Panc1 (cell line): ENCODE measurements at regions not wholly inside any gene's neighbourhood (a gene's known extent, or its start where the extent isn't known, plus 50 kb on each side); places are given as distances from the start of the nearest gene placed in this dataset.

ENCODE experiments used
- ATAC-seq: fragments of 200-7000 bp; cut with Tn5 transposase; 2 replicates; pipeline ENCODE4 v1.9.1; 2020; ENCODE audit warnings: mild to moderate bottlenecking, moderate library complexity
- BruUV-seq: library from RNA; stranded (reverse); fragments of 400-500 nt; replicated peaks from 2 replicates; lab custom pipeline; 2021; lab: Mats Ljungman, UMichigan
- CTCF ChIA-PET: fragments of 300-600 bp; sonication (Branson Sonifier 250); formaldehyde crosslinking; loops from one replicate; lab custom pipeline; 2022; ENCODE audit warnings: antibody characterized with exemption; lab: Charles Lee
- POLR2A ChIA-PET: fragments of 300-600 bp; sonication (Branson Sonifier 250); formaldehyde crosslinking; loops from one replicate; lab custom pipeline; 2022; ENCODE audit warnings: antibody characterized with exemption; lab: Charles Lee
- DNase-seq: peaks from one replicate; pipeline ENCODE4 v3.0.0-alpha.2; 2010; ENCODE audit warnings: low read depth, low spot score
- H3K27ac ChIP-seq: 2 replicates; pipeline ENCODE4 v1.5.1; 2011; ENCODE audit warnings: mild to moderate bottlenecking, low read length, inconsistent platforms
- H3K27me3 ChIP-seq: fragments of 200-500 bp; sonication (Bioruptor generic); 2 replicates; pipeline ENCODE4 v1.6.0; 2014; ENCODE audit warnings: low read length, inconsistent platforms; ENCODE audit not compliant: control insufficient read depth, insufficient read depth
- H3K36me3 ChIP-seq: fragments of 200-500 bp; sonication (Bioruptor generic); 2 replicates; pipeline ENCODE4 v1.5.1; 2014; ENCODE audit warnings: inconsistent platforms, mild to moderate bottlenecking, low read length, moderate library complexity; ENCODE audit not compliant: control insufficient read depth, insufficient read depth
- H3K4me1 ChIP-seq: 2 replicates; pipeline ENCODE4 v1.5.1; 2011; ENCODE audit warnings: inconsistent platforms, mild to moderate bottlenecking, low read length, moderate library complexity; ENCODE audit not compliant: control insufficient read depth, insufficient read depth
- H3K4me3 ChIP-seq, 2 experiments: 2 replicates each; pipeline ENCODE4 v1.5.1; 2011 to 2012; ENCODE audit warnings: low read depth in 2 of 2, low read length in 2 of 2, mild to moderate bottlenecking in 2 of 2, inconsistent platforms in 1 of 2, moderate library complexity in 1 of 2
- H3K9me3 ChIP-seq: fragments of 200-500 bp; sonication (Bioruptor generic); 2 replicates; pipeline ENCODE4 v1.5.1; 2014; ENCODE audit warnings: low read depth, mild to moderate bottlenecking, inconsistent platforms, low read length, moderate library complexity; ENCODE audit not compliant: control insufficient read depth, insufficient read depth
- POLR2AphosphoS5 ChIP-seq: IDR thresholded peaks from 2 replicates; pipeline ENCODE4 v1.6.1; 2012; ENCODE audit warnings: mild to moderate bottlenecking, low read depth, low read length, moderate library complexity
- SIN3A ChIP-seq: IDR thresholded peaks from 2 replicates; pipeline ENCODE4 v1.6.1; 2012; ENCODE audit warnings: low read depth, mild to moderate bottlenecking, low read length, moderate library complexity, borderline replicate concordance; ENCODE audit not compliant: insufficient read depth
- TCF7L2 ChIP-seq: IDR thresholded peaks from 2 replicates; pipeline ENCODE4 v1.6.1; 2011; ENCODE audit warnings: mild to moderate bottlenecking, low read depth, low read length, inconsistent platforms
- in situ Hi-C: cut with HindIII; loops from 2 replicates; pipeline ENCODE4 v1.10.0; 2016; ENCODE audit warnings: low sequenced_read_pairs, low pct_unique_long_range_greater_than_20kb
- intact Hi-C: fragments of 100-400 bp; cut with micrococcal nuclease; formaldehyde crosslinking; loops from one replicate; pipeline ENCODE4 v1.10.0; 2022; ENCODE audit not compliant: unreplicated experiment
- TF ChIP-seq, protein P1 (sequence below): fragments of 450-650 bp; IDR thresholded peaks from 2 replicates; pipeline ENCODE4 v1.5.1; 2017; ENCODE audit warnings: mild to moderate bottlenecking
- TF ChIP-seq, protein P2 (sequence below), 2 experiments: IDR thresholded peaks; 2 replicates each; pipeline ENCODE4 v1.6.1; 2011 to 2012; ENCODE audit warnings: low read depth in 2 of 2, control low read depth in 1 of 2, low read length in 1 of 2, mild to moderate bottlenecking in 1 of 2, moderate library complexity in 1 of 2; ENCODE audit not compliant: insufficient read depth in 1 of 2

DNA sequence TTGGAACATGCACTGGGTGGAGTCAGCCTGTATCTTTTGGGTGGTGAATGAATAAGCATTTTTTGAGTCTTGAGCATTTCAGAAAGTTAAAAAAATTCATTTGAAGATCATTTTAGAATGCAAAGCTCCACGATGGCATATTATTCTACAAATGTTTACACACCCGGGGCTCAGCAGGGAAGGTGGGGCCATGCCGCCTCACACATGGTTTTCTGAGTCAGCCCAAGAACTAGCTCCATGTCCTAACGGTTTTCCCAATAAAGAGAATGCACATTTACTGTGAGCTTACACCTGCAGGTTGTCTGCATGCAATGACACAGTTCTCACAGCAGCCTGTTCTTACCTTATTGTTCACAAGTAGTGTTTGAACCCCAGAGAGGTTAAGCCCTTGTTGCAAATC, 670.3 kb downstream of the GALR1 start:
- no peaks in the 10 kb centered on the region for H3K9me3 ChIP-seq
- no peaks in the 10 kb centered on the region for H3K36me3 ChIP-seq
- no peak for ATAC-seq
- in situ Hi-C loops (no loop called here), intact Hi-C loops (loop anchor here (10.0 kb wide), 1 partner anchor 1065 kb away; no protein-coding TSS in a partner anchor)
- H3K4me3 ChIP-seq, result no peak overlapping the region
- H3K27ac ChIP-seq, result no peak overlapping the region
- no peaks in the 10 kb centered on the region for H3K4me1 ChIP-seq
- no TSS peak for BruUV-seq
- TF ChIP-seq SIN3A (no peak), TCF7L2 (no peak), POLR2AphosphoS5 (no peak)
- TF ChIP-seq, protein P1, sequence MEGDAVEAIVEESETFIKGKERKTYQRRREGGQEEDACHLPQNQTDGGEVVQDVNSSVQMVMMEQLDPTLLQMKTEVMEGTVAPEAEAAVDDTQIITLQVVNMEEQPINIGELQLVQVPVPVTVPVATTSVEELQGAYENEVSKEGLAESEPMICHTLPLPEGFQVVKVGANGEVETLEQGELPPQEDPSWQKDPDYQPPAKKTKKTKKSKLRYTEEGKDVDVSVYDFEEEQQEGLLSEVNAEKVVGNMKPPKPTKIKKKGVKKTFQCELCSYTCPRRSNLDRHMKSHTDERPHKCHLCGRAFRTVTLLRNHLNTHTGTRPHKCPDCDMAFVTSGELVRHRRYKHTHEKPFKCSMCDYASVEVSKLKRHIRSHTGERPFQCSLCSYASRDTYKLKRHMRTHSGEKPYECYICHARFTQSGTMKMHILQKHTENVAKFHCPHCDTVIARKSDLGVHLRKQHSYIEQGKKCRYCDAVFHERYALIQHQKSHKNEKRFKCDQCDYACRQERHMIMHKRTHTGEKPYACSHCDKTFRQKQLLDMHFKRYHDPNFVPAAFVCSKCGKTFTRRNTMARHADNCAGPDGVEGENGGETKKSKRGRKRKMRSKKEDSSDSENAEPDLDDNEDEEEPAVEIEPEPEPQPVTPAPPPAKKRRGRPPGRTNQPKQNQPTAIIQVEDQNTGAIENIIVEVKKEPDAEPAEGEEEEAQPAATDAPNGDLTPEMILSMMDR, result no peak
- TF ChIP-seq, protein P2, sequence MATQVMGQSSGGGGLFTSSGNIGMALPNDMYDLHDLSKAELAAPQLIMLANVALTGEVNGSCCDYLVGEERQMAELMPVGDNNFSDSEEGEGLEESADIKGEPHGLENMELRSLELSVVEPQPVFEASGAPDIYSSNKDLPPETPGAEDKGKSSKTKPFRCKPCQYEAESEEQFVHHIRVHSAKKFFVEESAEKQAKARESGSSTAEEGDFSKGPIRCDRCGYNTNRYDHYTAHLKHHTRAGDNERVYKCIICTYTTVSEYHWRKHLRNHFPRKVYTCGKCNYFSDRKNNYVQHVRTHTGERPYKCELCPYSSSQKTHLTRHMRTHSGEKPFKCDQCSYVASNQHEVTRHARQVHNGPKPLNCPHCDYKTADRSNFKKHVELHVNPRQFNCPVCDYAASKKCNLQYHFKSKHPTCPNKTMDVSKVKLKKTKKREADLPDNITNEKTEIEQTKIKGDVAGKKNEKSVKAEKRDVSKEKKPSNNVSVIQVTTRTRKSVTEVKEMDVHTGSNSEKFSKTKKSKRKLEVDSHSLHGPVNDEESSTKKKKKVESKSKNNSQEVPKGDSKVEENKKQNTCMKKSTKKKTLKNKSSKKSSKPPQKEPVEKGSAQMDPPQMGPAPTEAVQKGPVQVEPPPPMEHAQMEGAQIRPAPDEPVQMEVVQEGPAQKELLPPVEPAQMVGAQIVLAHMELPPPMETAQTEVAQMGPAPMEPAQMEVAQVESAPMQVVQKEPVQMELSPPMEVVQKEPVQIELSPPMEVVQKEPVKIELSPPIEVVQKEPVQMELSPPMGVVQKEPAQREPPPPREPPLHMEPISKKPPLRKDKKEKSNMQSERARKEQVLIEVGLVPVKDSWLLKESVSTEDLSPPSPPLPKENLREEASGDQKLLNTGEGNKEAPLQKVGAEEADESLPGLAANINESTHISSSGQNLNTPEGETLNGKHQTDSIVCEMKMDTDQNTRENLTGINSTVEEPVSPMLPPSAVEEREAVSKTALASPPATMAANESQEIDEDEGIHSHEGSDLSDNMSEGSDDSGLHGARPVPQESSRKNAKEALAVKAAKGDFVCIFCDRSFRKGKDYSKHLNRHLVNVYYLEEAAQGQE (IDR thresholded peaks at IDR 0.05; ENCODE audit: insufficient read depth in 1 of 2, low read depth in 2 of 2, low read length in 1 of 2), result no peak
- ChIA-PET CTCF (no interaction called here), POLR2A (no interaction called here)
- H3K27me3 ChIP-seq, result peaks cover 2% of the 10 kb centered on the region; the same call in 1 of the 2 replicates
- no peak for DNase-seq

DNA sequence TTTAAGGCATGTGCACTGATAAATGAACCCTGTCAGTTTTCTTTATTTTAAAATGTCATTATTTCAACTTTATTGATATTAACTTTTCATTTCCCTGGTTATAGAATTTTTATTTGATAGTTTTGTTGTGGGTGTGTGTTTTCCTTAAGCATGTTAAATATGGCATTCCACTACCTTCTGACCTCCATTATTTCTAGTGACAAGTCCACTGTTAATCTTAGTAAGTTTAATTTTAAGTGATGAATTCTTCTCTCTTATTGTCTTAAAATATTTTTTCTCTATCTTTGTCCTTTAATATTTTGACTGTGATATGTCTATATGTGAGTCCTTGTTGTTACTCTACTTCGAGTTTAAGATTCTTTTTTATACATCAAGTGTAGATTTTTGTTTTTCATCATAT, 685.7 kb downstream of the GALR1 start:
- POLR2A ChIA-PET, result no interaction called here
- BruUV-seq, result no TSS peak
- in situ Hi-C loops (no loop called here), intact Hi-C loops (no loop called here)
- Histone ChIP-seq H3K4me3 (no peak overlapping the region), H3K9me3 (peaks cover 10% of the 10 kb centered on the region; the same call in 1 of the 2 replicates), H3K27ac (no peak overlapping the region), H3K36me3 (no peaks in the 10 kb centered on the region), H3K27me3 (no peaks in the 10 kb centered on the region), H3K4me1 (no peaks in the 10 kb centered on the region)
- DNase-seq (no peak), ATAC-seq (no peak)
- no peak for TF ChIP-seq SIN3A
- TF ChIP-seq, protein P1, result no peak
- TF ChIP-seq POLR2AphosphoS5, result no peak
- TF ChIP-seq TCF7L2, result no peak
- CTCF ChIA-PET, result no interaction called here
